ENCODE measurements at regions not wholly inside any gene's neighbourhood (a gene's known extent, or its start where the extent isn't known, plus 50 kb on each side); places are given as distances from the start of the nearest gene placed in this dataset.
"Not testable (repeated sequence)": the region's sequence is repeated elsewhere in the genome, so short reads cannot be mapped to it uniquely, and the experiment has no call there.

- DNase-seq (ENCODE audit: low read depth in 1 of 2, low spot score in 1 of 2) = no peak
Measured at GRCh38 chr10:78231939-78232338, 198.3 kb downstream of the RPS24 start.

- no peak for DNase-seq (ENCODE audit: low read depth in 1 of 2, low spot score in 1 of 2)
Measured at GRCh38 chr10:78236416-78237015, 202.9 kb downstream of the RPS24 start.

GRCh38 chr10:78237951-78238350 lies 204.3 kb downstream of the RPS24 start:
- not testable (repeated sequence) for DNase-seq (ENCODE audit: low read depth in 1 of 2, low spot score in 1 of 2)

- DNase-seq (ENCODE audit: low read depth in 1 of 2, low spot score in 1 of 2) = no peak
Measured at GRCh38 chr10:78247266-78247665, 213.6 kb downstream of the RPS24 start.

- no peak for DNase-seq (ENCODE audit: low read depth in 1 of 2, low spot score in 1 of 2)
Measured at GRCh38 chr10:78247821-78248220, 214.2 kb downstream of the RPS24 start.

- no peak for DNase-seq (ENCODE audit: low read depth in 1 of 2, low spot score in 1 of 2)
Measured at GRCh38 chr10:78248651-78249464, 215.2 kb downstream of the RPS24 start.

GRCh38 chr10:78249690-78250089 lies 216.0 kb downstream of the RPS24 start:
- no peak for DNase-seq (ENCODE audit: low read depth in 1 of 2, low spot score in 1 of 2)

- no peak for DNase-seq (ENCODE audit: low read depth in 1 of 2, low spot score in 1 of 2)
Measured at GRCh38 chr10:78250313-78251015, 216.8 kb downstream of the RPS24 start.

- DNase-seq (ENCODE audit: low read depth in 1 of 2, low spot score in 1 of 2) = no peak
Measured at GRCh38 chr10:78251016-78251385, 217.3 kb downstream of the RPS24 start.

GRCh38 chr10:78252286-78252685 lies 218.6 kb downstream of the RPS24 start:
- DNase-seq (ENCODE audit: low read depth in 1 of 2, low spot score in 1 of 2) = no peak

GRCh38 chr10:78253063-78253853 lies 219.6 kb downstream of the RPS24 start:
- no peak for DNase-seq (ENCODE audit: low read depth in 1 of 2, low spot score in 1 of 2)

GRCh38 chr10:78254013-78254412 lies 220.3 kb downstream of the RPS24 start:
- DNase-seq (ENCODE audit: low read depth in 1 of 2, low spot score in 1 of 2) = no peak

- DNase-seq (ENCODE audit: low read depth in 1 of 2, low spot score in 1 of 2) = no peak
Measured at GRCh38 chr10:78255214-78255613, 221.6 kb downstream of the RPS24 start.

- no peak for DNase-seq (ENCODE audit: low read depth in 1 of 2, low spot score in 1 of 2)
Measured at GRCh38 chr10:78255796-78256638, 222.4 kb downstream of the RPS24 start.

GRCh38 chr10:78258323-78259030 lies 224.8 kb downstream of the RPS24 start:
- DNase-seq (ENCODE audit: low read depth in 1 of 2, low spot score in 1 of 2) = no peak

- DNase-seq (ENCODE audit: low read depth in 1 of 2, low spot score in 1 of 2) = no peak
Measured at GRCh38 chr10:78259391-78259790, 225.7 kb downstream of the RPS24 start.

- no peak for DNase-seq (ENCODE audit: low read depth in 1 of 2, low spot score in 1 of 2)
Measured at GRCh38 chr10:78260141-78260540, 226.5 kb downstream of the RPS24 start.

- no peak for DNase-seq (ENCODE audit: low read depth in 1 of 2, low spot score in 1 of 2)
Measured at GRCh38 chr10:78260680-78261079, 227.0 kb downstream of the RPS24 start.

- DNase-seq (ENCODE audit: low read depth in 1 of 2, low spot score in 1 of 2) = no peak
Measured at GRCh38 chr10:78261291-78261690, 227.6 kb downstream of the RPS24 start.

- no peak for DNase-seq (ENCODE audit: low read depth in 1 of 2, low spot score in 1 of 2)
Measured at GRCh38 chr10:78262860-78263259, 229.2 kb downstream of the RPS24 start.

All from activated T-helper 1 cell treated with anti-CD3 and anti-CD28 coated beads, Interleukin-2, amount 50 U/mL, for 16 hours (primary cell).